Breast epithelium (tissue), 4 donors: ENCODE measurements at regions not wholly inside any gene's neighbourhood (a gene's known extent, or its start where the extent isn't known, plus 50 kb on each side); places are given as distances from the start of the nearest gene placed in this dataset.

ENCODE experiments used
- DNase-seq, 2 donors: peaks; one replicate each; pipeline ENCODE4 v3.0.0-alpha.2; 2019; ENCODE audit warnings: low spot score in 2 of 2
- H3K27ac ChIP-seq, 2 donors: fragments of 200-600 bp; sonication (generic) in 1 of 2; one replicate each; pipeline ENCODE4 v1.5.1; 2016 to 2019; ENCODE audit warnings: mild to moderate bottlenecking in 1 of 2
- H3K27me3 ChIP-seq, 2 donors: fragments of 200-600 bp; sonication (generic) in 1 of 2; one replicate each; pipeline versions ENCODE4 v1.5.1 to v1.6.0; 2017 to 2019; ENCODE audit warnings: control low read depth in 1 of 2, mild to moderate bottlenecking in 1 of 2
- H3K36me3 ChIP-seq: fragments of 200-600 bp; one replicate; pipeline ENCODE4 v1.5.1; 2019
- H3K4me1 ChIP-seq, 2 donors: fragments of 200-600 bp; sonication (generic); one replicate each; pipeline ENCODE4 v1.5.1; 2016 to 2019; ENCODE audit warnings: control low read depth in 1 of 2
- H3K4me3 ChIP-seq, 3 donors: fragments of 200-600 bp; sonication (generic); 1 replicate in 2 of 3; 2 replicates in 1 of 3; pipeline ENCODE4 v1.5.1; 2016 to 2019; ENCODE audit warnings: mild to moderate bottlenecking in 3 of 3, moderate library complexity in 2 of 3
- H3K9me3 ChIP-seq, 2 donors: fragments of 200-600 bp; sonication (generic) in 1 of 2; one replicate each; pipeline ENCODE4 v1.5.1; 2016 to 2019; ENCODE audit warnings: control low read depth in 1 of 2
- POLR2A ChIP-seq: fragments of 450-650 bp; IDR thresholded peaks from one replicate; pipeline ENCODE4 v1.6.1; 2016; ENCODE audit warnings: antibody characterized with exemption, mild to moderate bottlenecking, moderate library complexity
- POLR2AphosphoS5 ChIP-seq, 3 donors: sonication (generic); formaldehyde crosslinking; IDR thresholded peaks; one replicate each; pipeline ENCODE4 v1.6.1; 2017; ENCODE audit warnings: antibody characterized with exemption in 3 of 3
- intact Hi-C: fragments of 100-400 bp; cut with DNase I; formaldehyde crosslinking; loops from one replicate; pipeline ENCODE4 v1.15.1; 2023; ENCODE audit warnings: low total_unique reads
- TF ChIP-seq, protein P1 (sequence below), 3 donors: fragments of 450-650 bp; IDR thresholded peaks; one replicate each; pipeline ENCODE4 v1.5.1; 2016 to 2017; ENCODE audit warnings: antibody characterized with exemption in 3 of 3, mild to moderate bottlenecking in 3 of 3, moderate library complexity in 3 of 3

DNA sequence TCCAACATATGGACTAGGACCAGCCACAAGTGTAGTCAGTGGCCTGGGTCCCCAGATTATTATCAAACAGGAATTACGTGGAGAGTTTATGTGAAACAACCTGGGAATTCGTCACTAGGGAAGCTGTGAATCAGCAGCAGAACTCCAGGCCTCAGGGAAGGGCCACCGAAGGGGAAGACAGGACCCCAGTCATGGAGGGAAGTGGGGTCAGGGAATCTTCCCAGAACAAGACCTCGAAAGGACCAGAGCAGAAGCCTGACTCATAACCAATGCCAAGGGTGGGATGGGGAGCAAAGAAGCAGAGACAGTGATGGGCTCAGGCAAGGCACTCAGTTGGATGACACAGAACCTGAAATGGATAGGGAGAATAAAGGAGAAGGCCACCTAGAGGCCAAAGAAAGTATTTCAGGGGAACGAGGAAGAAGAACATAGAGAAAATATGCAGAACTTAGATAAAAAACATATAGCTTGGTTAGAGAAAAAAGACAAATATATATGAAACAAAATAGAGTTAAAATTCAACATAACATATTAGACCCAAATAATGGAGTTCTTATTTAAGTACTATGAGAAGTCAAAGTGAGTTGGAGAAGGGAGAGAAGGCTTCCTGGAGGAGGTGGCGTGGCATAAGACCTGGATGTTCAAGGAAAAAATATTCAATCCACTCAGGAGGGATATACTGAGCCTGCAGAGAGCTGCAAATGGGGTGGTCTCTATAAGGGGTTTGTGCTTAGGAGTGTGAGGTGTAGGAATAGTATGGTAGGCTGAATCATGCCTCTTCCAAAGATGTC lies 66.7 kb upstream of the CAST start:
- Histone ChIP-seq H3K27me3 (no peaks in the 10 kb centered on the region), H3K27ac (no peak overlapping the region), H3K4me3 (no peak overlapping the region), H3K9me3 (no peaks in the 10 kb centered on the region), H3K4me1 (no peaks in the 10 kb centered on the region), H3K36me3 (no peaks in the 10 kb centered on the region)
- DNase-seq: no peak
- intact Hi-C loops: loop anchor here (10.0 kb wide), 1 partner anchor 261 kb away; no protein-coding TSS in a partner anchor
- TF ChIP-seq POLR2AphosphoS5 (IDR thresholded peaks at IDR 0.05) (no peak), POLR2A (no peak)
- TF ChIP-seq, protein P1, sequence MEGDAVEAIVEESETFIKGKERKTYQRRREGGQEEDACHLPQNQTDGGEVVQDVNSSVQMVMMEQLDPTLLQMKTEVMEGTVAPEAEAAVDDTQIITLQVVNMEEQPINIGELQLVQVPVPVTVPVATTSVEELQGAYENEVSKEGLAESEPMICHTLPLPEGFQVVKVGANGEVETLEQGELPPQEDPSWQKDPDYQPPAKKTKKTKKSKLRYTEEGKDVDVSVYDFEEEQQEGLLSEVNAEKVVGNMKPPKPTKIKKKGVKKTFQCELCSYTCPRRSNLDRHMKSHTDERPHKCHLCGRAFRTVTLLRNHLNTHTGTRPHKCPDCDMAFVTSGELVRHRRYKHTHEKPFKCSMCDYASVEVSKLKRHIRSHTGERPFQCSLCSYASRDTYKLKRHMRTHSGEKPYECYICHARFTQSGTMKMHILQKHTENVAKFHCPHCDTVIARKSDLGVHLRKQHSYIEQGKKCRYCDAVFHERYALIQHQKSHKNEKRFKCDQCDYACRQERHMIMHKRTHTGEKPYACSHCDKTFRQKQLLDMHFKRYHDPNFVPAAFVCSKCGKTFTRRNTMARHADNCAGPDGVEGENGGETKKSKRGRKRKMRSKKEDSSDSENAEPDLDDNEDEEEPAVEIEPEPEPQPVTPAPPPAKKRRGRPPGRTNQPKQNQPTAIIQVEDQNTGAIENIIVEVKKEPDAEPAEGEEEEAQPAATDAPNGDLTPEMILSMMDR (IDR thresholded peaks at IDR 0.05): no peak

DNA sequence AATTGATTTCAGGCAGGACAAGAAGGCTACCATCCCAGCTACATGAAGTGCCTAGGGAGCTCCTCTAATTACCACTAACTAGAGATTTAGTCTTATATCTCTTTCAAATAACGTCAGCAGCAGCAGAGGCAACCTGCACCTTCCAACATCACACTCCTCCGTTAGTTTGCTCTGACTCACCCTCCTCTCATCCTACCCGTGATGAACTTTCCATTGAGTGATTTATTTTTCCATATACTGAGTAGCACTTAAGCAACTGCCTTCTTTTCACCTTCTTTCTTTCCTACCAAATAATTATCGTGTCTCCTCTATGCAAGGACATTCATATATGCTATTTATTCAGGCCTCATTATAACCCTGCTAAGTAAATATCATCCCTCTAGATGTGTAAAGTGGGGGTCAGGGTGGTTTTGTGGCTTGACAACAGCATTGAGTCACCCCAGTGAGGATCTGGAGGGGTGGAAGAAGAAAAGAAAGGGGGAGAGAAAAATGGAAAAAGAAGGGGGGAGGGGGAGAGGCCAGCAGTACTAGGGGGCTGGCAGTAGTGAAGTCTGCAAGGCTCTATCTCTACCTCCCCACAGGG lies 64.6 kb upstream of the CAST start:
- H3K27ac ChIP-seq: no peak overlapping the region
- no peaks in the 10 kb centered on the region for H3K27me3 ChIP-seq
- no peaks in the 10 kb centered on the region for H3K9me3 ChIP-seq
- intact Hi-C loops: loop anchor here (10.0 kb wide), 1 partner anchor 263 kb away; no protein-coding TSS in a partner anchor
- H3K4me3 ChIP-seq: no peak overlapping the region
- TF ChIP-seq, protein P1 (IDR thresholded peaks at IDR 0.05): no peak
- TF ChIP-seq POLR2AphosphoS5 (IDR thresholded peaks at IDR 0.05) (no peak), POLR2A (no peak)
- H3K36me3 ChIP-seq: no peaks in the 10 kb centered on the region
- no peak for DNase-seq
- H3K4me1 ChIP-seq: no peaks in the 10 kb centered on the region

DNA sequence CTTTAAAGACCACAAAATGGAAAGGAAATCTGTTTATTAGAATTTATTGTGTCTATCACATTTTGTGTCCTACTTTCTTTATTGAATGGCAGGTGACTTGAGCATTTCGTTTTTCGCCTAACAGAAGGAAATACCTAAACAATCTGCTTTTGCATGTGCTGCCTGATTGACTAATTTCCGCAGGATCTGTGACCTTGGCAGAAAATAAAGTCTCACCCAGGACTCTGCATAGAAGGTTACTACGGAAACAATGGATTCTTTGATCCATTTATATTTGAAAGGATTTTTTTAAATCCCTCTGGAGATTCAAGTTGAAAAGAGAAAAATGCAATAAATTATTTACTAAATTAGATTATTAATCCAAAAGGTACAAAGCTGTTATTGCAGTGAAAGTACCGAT lies 61.0 kb upstream of the CAST start:
- Histone ChIP-seq H3K9me3 (no peaks in the 10 kb centered on the region), H3K4me3 (no peak overlapping the region), H3K36me3 (no peaks in the 10 kb centered on the region), H3K4me1 (no peaks in the 10 kb centered on the region), H3K27me3 (no peaks in the 10 kb centered on the region), H3K27ac (no peak overlapping the region)
- intact Hi-C loops: no loop called here
- TF ChIP-seq, protein P1 (IDR thresholded peaks at IDR 0.05): no peak
- no peak for DNase-seq

DNA sequence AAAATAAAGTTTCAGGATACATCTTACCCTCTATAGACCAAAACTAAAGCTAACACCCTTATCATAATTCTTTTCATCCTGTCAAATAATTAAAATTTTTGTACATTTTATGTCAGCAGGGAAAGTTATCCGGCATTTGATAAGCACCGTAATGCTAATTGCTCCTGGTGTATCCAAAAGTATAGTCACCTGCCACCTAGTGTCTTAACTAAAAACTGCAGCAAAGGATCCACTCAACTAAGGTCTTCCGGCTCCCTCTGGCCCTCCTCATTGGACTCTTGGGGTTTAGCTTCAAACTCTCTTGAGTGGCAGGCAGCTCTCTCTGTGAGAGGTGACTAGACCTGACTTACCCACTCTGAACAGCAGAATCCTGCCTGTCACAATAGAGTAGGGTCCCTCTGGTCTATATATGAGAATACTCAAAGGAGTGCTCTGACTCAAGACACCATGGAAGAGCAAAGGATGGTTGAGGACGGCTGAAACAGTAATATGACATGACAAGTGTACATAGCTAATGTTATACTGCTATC lies 60.4 kb upstream of the CAST start:
- Histone ChIP-seq H3K36me3 (no peaks in the 10 kb centered on the region), H3K4me3 (no peak overlapping the region), H3K4me1 (no peaks in the 10 kb centered on the region), H3K9me3 (no peaks in the 10 kb centered on the region), H3K27me3 (no peaks in the 10 kb centered on the region), H3K27ac (no peak overlapping the region)
- intact Hi-C loops: no loop called here
- TF ChIP-seq, protein P1 (IDR thresholded peaks at IDR 0.05): peak; percentile 74 to 80 (median 79)
- TF ChIP-seq POLR2AphosphoS5 (IDR thresholded peaks at IDR 0.05): no peak
- no peak for TF ChIP-seq POLR2A
- DNase-seq: peak in 1 of 2 donors; percentile 26

DNA sequence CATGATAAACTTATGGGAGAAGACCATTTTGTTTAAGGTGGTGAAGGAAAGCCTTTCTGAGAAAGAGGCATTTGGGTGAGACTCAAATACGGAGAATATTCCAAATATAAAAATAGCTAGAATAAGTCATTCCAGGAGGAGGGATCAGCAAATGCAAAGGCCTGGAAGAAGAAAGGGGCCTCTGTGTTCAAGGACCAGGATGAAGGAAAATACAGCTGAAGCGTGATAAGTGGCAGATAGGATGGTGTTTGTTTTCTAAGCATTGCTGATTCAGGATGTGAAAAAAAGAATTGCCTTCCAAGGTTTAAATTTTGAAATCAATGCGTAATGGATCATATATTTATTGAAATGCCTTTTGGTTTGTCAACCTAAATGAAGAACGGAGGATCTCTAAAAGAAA lies 59.4 kb upstream of the CAST start:
- intact Hi-C loops: no loop called here
- Histone ChIP-seq H3K36me3 (no peaks in the 10 kb centered on the region), H3K27ac (no peak overlapping the region), H3K9me3 (no peaks in the 10 kb centered on the region), H3K4me3 (no peak overlapping the region), H3K27me3 (no peaks in the 10 kb centered on the region), H3K4me1 (no peaks in the 10 kb centered on the region)
- no peak for DNase-seq
- TF ChIP-seq, protein P1 (IDR thresholded peaks at IDR 0.05): no peak
- TF ChIP-seq POLR2A (no peak), POLR2AphosphoS5 (IDR thresholded peaks at IDR 0.05) (no peak)
